GM21526 (cell line): ENCODE measurements at regions not wholly inside any gene's neighbourhood (a gene's known extent, or its start where the extent isn't known, plus 50 kb on each side); places are given as distances from the start of the nearest gene placed in this dataset.
"Not testable (repeated sequence)": the region's sequence is repeated elsewhere in the genome, so short reads cannot be mapped to it uniquely, and the experiment has no call there.

Experiments used
- ATAC-seq: cut with Tn5 transposase; IDR thresholded peaks from one replicate; pipeline ENCODE4 v1.9.1; 2021; ENCODE audit warnings: moderate library complexity; ENCODE audit not compliant: unreplicated experiment, low FRiP score

- ATAC-seq: not testable (repeated sequence)
Observed at GRCh38 chr4:17436047-17436749, 75.7 kb downstream of the QDPR start.

- ATAC-seq: no peak
Observed at GRCh38 chr4:17433827-17434226, 78.1 kb downstream of the QDPR start.

GRCh38 chr4:17427991-17428390 is 83.9 kb downstream of the QDPR start:
- ATAC-seq: no peak

- no peak for ATAC-seq
Observed at GRCh38 chr4:17426222-17426621, 85.7 kb downstream of the QDPR start.

GRCh38 chr4:17418010-17418409 is 93.9 kb downstream of the QDPR start:
- no peak for ATAC-seq

GRCh38 chr4:17414392-17414791 is 97.5 kb downstream of the QDPR start:
- no peak for ATAC-seq

- no peak for ATAC-seq
Observed at GRCh38 chr4:17400686-17401085, 111.2 kb downstream of the QDPR start.

GRCh38 chr4:17398805-17399204 is 113.1 kb downstream of the QDPR start:
- no peak for ATAC-seq

GRCh38 chr4:17398035-17398434 is 113.9 kb downstream of the QDPR start:
- ATAC-seq: no peak

- ATAC-seq: no peak
Observed at GRCh38 chr4:17397611-17398010, 114.3 kb downstream of the QDPR start.

GRCh38 chr4:17385403-17385802 is 126.5 kb downstream of the QDPR start:
- no peak for ATAC-seq

- no peak for ATAC-seq
Observed at GRCh38 chr4:17380347-17380746, 131.5 kb downstream of the QDPR start.

GRCh38 chr4:17376205-17376604 is 135.7 kb downstream of the QDPR start:
- ATAC-seq: no peak

- no peak for ATAC-seq
Observed at GRCh38 chr4:17373666-17374065, 138.2 kb downstream of the QDPR start.

GRCh38 chr4:17370818-17371217 is 141.1 kb downstream of the QDPR start:
- ATAC-seq: no peak

GRCh38 chr4:17368408-17368807 is 143.5 kb downstream of the QDPR start:
- no peak for ATAC-seq

GRCh38 chr4:17367201-17367600 is 144.7 kb downstream of the QDPR start:
- ATAC-seq: no peak

- ATAC-seq: no peak
Observed at GRCh38 chr4:17366496-17366895, 145.4 kb downstream of the QDPR start.

GRCh38 chr4:17362430-17362829 is 149.5 kb downstream of the QDPR start:
- no peak for ATAC-seq

- ATAC-seq: no peak
Observed at GRCh38 chr4:17358241-17358640, 153.6 kb downstream of the QDPR start.

GRCh38 chr4:17356926-17357325 is 155.0 kb downstream of the QDPR start:
- no peak for ATAC-seq

GRCh38 chr4:17352357-17352756 is 159.5 kb downstream of the QDPR start:
- ATAC-seq: no peak

GRCh38 chr4:17347445-17347844 is 164.4 kb downstream of the QDPR start:
- ATAC-seq: peak; percentile 76
